ENCODE measurements at regions not wholly inside any gene's neighbourhood (a gene's known extent, or its start where the extent isn't known, plus 50 kb on each side); places are given as distances from the start of the nearest gene placed in this dataset.

GRCh38 chr5:175243441-175243840 lies 200.5 kb downstream of the DRD1 start:
- Histone ChIP-seq H3K4me1 (peaks cover 0 to 7% of the 10 kb centered on the region in 2 donors), H3K36me3 (no peaks in the 10 kb centered on the region), H3K4me3 (no peak overlapping the region), H3K27me3 (no peaks in the 10 kb centered on the region), H3K9me3 (no peaks in the 10 kb centered on the region), H3K27ac (no peak overlapping the region)
- intact Hi-C loops (cut with DNase I): no loop called here
- ATAC-seq (no peak), DNase-seq (no peak)
- TF ChIP-seq CTCF (IDR thresholded peaks at IDR 0.05): no peak

GRCh38 chr5:175242207-175242606 lies 201.8 kb downstream of the DRD1 start:
- no peak for ATAC-seq

GRCh38 chr5:175238326-175238725 lies 205.7 kb downstream of the DRD1 start:
- H3K4me3 ChIP-seq: no peak overlapping the region
- H3K36me3 ChIP-seq: no peaks in the 10 kb centered on the region
- H3K4me1 ChIP-seq: no peaks in the 10 kb centered on the region
- no peak for TF ChIP-seq CTCF (IDR thresholded peaks at IDR 0.05)
- H3K9me3 ChIP-seq: no peaks in the 10 kb centered on the region
- ATAC-seq: no peak
- no peaks in the 10 kb centered on the region for H3K27me3 ChIP-seq
- no peak overlapping the region for H3K27ac ChIP-seq
- intact Hi-C loops (cut with DNase I): no loop called here
- DNase-seq: no peak

More at GRCh38 chr5:175242207-175242606, 201.8 kb downstream of the DRD1 start:
- no peak for DNase-seq
- Histone ChIP-seq H3K4me1 (peaks cover 0 to 2% of the 10 kb centered on the region in 2 donors), H3K27me3 (no peaks in the 10 kb centered on the region), H3K36me3 (no peaks in the 10 kb centered on the region), H3K9me3 (no peaks in the 10 kb centered on the region), H3K27ac (no peak overlapping the region), H3K4me3 (no peak overlapping the region)
- intact Hi-C loops (cut with DNase I): no loop called here
- no peak for TF ChIP-seq CTCF (IDR thresholded peaks at IDR 0.05)

- no peak for TF ChIP-seq CTCF (IDR thresholded peaks at IDR 0.05)
- Histone ChIP-seq H3K36me3 (no peaks in the 10 kb centered on the region), H3K27ac (no peak overlapping the region), H3K4me3 (no peak overlapping the region), H3K4me1 (no peaks in the 10 kb centered on the region), H3K27me3 (no peaks in the 10 kb centered on the region), H3K9me3 (no peaks in the 10 kb centered on the region)
- intact Hi-C loops (cut with DNase I): no loop called here
- DNase-seq (no peak), ATAC-seq (no peak)
These were observed 207.8 kb downstream of the DRD1 start for GRCh38 chr5:175236176-175236575.

GRCh38 chr5:175235251-175235960 lies 208.6 kb downstream of the DRD1 start:
- intact Hi-C loops (cut with DNase I): no loop called here
- H3K4me3 ChIP-seq: no peak overlapping the region
- no peak for ATAC-seq

More at GRCh38 chr5:175235251-175235960, 208.6 kb downstream of the DRD1 start:
- H3K27me3 ChIP-seq: no peaks in the 10 kb centered on the region
- no peaks in the 10 kb centered on the region for H3K4me1 ChIP-seq
- H3K27ac ChIP-seq: no peak overlapping the region
- no peaks in the 10 kb centered on the region for H3K9me3 ChIP-seq
- no peak for TF ChIP-seq CTCF (IDR thresholded peaks at IDR 0.05)
- H3K36me3 ChIP-seq: no peaks in the 10 kb centered on the region
- DNase-seq: no peak
